GM10266 (cell line): ENCODE measurements at regions not wholly inside any gene's neighbourhood (a gene's known extent, or its start where the extent isn't known, plus 50 kb on each side); places are given as distances from the start of the nearest gene placed in this dataset.

ENCODE experiments used
- DNase-seq: peaks from one replicate; pipeline ENCODE4 v3.0.0; 2012; ENCODE audit errors: extremely low spot score
- CTCF ChIP-seq: IDR thresholded peaks from 2 replicates; pipeline ENCODE4 v1.5.1; 2012; ENCODE audit warnings: mild to moderate bottlenecking, low read depth; ENCODE audit not compliant: control insufficient read depth, insufficient read depth; ENCODE audit errors: missing control alignments

GRCh38 chr21:22575165-22575584 is 1577.0 kb downstream of the NCAM2 start:
- TF ChIP-seq CTCF: no peak
- DNase-seq: no peak

- no peak for DNase-seq
- no peak for TF ChIP-seq CTCF
These were observed 1581.5 kb downstream of the NCAM2 start for GRCh38 chr21:22579741-22580140.

GRCh38 chr21:22582026-22582425 is 1583.8 kb downstream of the NCAM2 start:
- no peak for TF ChIP-seq CTCF
- DNase-seq: no peak

GRCh38 chr21:22584308-22584707 is 1586.1 kb downstream of the NCAM2 start:
- DNase-seq: no peak

GRCh38 chr21:22585558-22585957 is 1587.3 kb downstream of the NCAM2 start:
- TF ChIP-seq CTCF: no peak
- DNase-seq: no peak

More at GRCh38 chr21:22584308-22584707, 1586.1 kb downstream of the NCAM2 start:
- TF ChIP-seq CTCF: no peak

GRCh38 chr21:22597660-22598255 is 1599.5 kb downstream of the NCAM2 start:
- no peak for TF ChIP-seq CTCF

GRCh38 chr21:22609802-22610201 is 1611.6 kb downstream of the NCAM2 start:
- TF ChIP-seq CTCF: no peak

More at GRCh38 chr21:22597660-22598255, 1599.5 kb downstream of the NCAM2 start:
- DNase-seq: no peak

More at GRCh38 chr21:22609802-22610201, 1611.6 kb downstream of the NCAM2 start:
- DNase-seq: no peak
